ENCODE measurements at regions not wholly inside any gene's neighbourhood (a gene's known extent, or its start where the extent isn't known, plus 50 kb on each side); places are given as distances from the start of the nearest gene placed in this dataset.

- DNase-seq = no peak
- no peaks in the 10 kb centered on the region for H3K9me3 ChIP-seq
- no peaks in the 10 kb centered on the region for H3K36me3 ChIP-seq
- intact Hi-C loops (cut with DNase I; ENCODE audit: low total_unique reads) = no loop called here
- no peak overlapping the region for H3K27ac ChIP-seq
- H3K4me1 ChIP-seq = no peaks in the 10 kb centered on the region
- H3K27me3 ChIP-seq = no peaks in the 10 kb centered on the region
- H3K4me3 ChIP-seq = no peak overlapping the region
- TF ChIP-seq POLR2A (IDR thresholded peaks at IDR 0.05) (no peak), CTCF (IDR thresholded peaks at IDR 0.05) (no peak)
These were observed 110.1 kb upstream of the LPP start for GRCh38 chr3:188043891-188044290.

- no peak for DNase-seq
- TF ChIP-seq CTCF (IDR thresholded peaks at IDR 0.05) (no peak), POLR2A (IDR thresholded peaks at IDR 0.05) (no peak)
- no peak overlapping the region for H3K4me3 ChIP-seq
- H3K36me3 ChIP-seq = no peaks in the 10 kb centered on the region
- H3K4me1 ChIP-seq = no peaks in the 10 kb centered on the region
- intact Hi-C loops (cut with DNase I; ENCODE audit: low total_unique reads) = no loop called here
- no peaks in the 10 kb centered on the region for H3K9me3 ChIP-seq
- no peaks in the 10 kb centered on the region for H3K27me3 ChIP-seq
- H3K27ac ChIP-seq = no peak overlapping the region
These were observed 107.3 kb upstream of the LPP start for GRCh38 chr3:188046561-188047211.

GRCh38 chr3:188047536-188047935 lies 106.4 kb upstream of the LPP start:
- intact Hi-C loops (cut with DNase I; ENCODE audit: low total_unique reads) = no loop called here
- no peak overlapping the region for H3K4me3 ChIP-seq
- TF ChIP-seq CTCF (IDR thresholded peaks at IDR 0.05) (no peak), POLR2A (IDR thresholded peaks at IDR 0.05) (no peak)
- no peaks in the 10 kb centered on the region for H3K36me3 ChIP-seq
- no peaks in the 10 kb centered on the region for H3K27me3 ChIP-seq
- DNase-seq = no peak
- no peak overlapping the region for H3K27ac ChIP-seq
- H3K9me3 ChIP-seq = no peaks in the 10 kb centered on the region
- peaks cover 0 to under 1% of the 10 kb centered on the region in 2 donors for H3K4me1 ChIP-seq

GRCh38 chr3:188049606-188050530 lies 104.1 kb upstream of the LPP start:
- DNase-seq = no peak
- TF ChIP-seq POLR2A (IDR thresholded peaks at IDR 0.05) (no peak), CTCF (IDR thresholded peaks at IDR 0.05) (peak in 1 of 4 experiments; percentile 2)
- Histone ChIP-seq H3K4me3 (no peak overlapping the region), H3K27me3 (no peaks in the 10 kb centered on the region), H3K9me3 (no peaks in the 10 kb centered on the region), H3K36me3 (no peaks in the 10 kb centered on the region), H3K4me1 (peaks cover 7 to 8% of the 10 kb centered on the region in 2 donors), H3K27ac (peak overlapping the region; percentile 95 to 97)
- intact Hi-C loops (cut with DNase I; ENCODE audit: low total_unique reads) = loop anchor here (10.0 kb wide), 2 partner anchors 305 to 905 kb away; partner anchors contain the start of gene BCL6

- DNase-seq = peak; percentile 82 to 89
- H3K27ac ChIP-seq = peak overlapping the region; percentile 95 to 97
- H3K27me3 ChIP-seq = no peaks in the 10 kb centered on the region
- H3K4me1 ChIP-seq = peaks cover 7 to 8% of the 10 kb centered on the region in 2 donors
- peak overlapping the region in 1 of 2 donors; percentile 17 for H3K4me3 ChIP-seq
- no peaks in the 10 kb centered on the region for H3K36me3 ChIP-seq
- intact Hi-C loops (cut with DNase I; ENCODE audit: low total_unique reads) = loop anchor here (10.0 kb wide), 2 partner anchors 307 to 903 kb away; partner anchors contain the start of gene BCL6
- TF ChIP-seq CTCF (IDR thresholded peaks at IDR 0.05) (no peak), POLR2A (IDR thresholded peaks at IDR 0.05) (peak in 1 of 2 donors; percentile 6)
- H3K9me3 ChIP-seq = no peaks in the 10 kb centered on the region
These were observed 102.2 kb upstream of the LPP start for GRCh38 chr3:188051801-188052168.

Measured in uterus (tissue), 3 donors.